ENCODE measurements at regions not wholly inside any gene's neighbourhood (a gene's known extent, or its start where the extent isn't known, plus 50 kb on each side); places are given as distances from the start of the nearest gene placed in this dataset.

DNA sequence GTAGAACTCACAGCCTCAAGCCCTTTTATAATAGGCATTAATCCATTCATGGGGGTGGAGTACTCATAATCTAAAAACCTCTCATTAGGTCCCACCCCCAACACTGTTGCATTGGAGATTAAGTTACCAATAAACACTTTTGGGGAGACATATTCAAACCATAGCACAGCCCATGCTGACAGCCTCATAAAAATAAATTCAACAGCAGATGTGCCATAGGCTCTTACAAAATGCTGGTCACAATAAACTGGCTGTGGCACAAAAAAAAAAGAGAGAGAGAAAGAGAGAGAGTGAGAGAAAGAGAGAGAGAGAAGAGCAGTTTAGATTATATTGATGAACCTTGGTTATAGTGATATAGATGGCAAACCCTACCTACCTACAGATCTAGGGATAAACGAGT, 1000.9 kb downstream of the TUSC7 start:
- TF ChIP-seq, protein P1, sequence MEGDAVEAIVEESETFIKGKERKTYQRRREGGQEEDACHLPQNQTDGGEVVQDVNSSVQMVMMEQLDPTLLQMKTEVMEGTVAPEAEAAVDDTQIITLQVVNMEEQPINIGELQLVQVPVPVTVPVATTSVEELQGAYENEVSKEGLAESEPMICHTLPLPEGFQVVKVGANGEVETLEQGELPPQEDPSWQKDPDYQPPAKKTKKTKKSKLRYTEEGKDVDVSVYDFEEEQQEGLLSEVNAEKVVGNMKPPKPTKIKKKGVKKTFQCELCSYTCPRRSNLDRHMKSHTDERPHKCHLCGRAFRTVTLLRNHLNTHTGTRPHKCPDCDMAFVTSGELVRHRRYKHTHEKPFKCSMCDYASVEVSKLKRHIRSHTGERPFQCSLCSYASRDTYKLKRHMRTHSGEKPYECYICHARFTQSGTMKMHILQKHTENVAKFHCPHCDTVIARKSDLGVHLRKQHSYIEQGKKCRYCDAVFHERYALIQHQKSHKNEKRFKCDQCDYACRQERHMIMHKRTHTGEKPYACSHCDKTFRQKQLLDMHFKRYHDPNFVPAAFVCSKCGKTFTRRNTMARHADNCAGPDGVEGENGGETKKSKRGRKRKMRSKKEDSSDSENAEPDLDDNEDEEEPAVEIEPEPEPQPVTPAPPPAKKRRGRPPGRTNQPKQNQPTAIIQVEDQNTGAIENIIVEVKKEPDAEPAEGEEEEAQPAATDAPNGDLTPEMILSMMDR (IDR thresholded peaks at IDR 0.05; ENCODE audit: insufficient read depth, low read depth, low read length) = no peak
- no peak for TF ChIP-seq EZH2 (IDR thresholded peaks at IDR 0.05; ENCODE audit: insufficient read depth, low read length)

Measured in astrocyte (in vitro differentiated cells and primary cell).